KG1 (cell line): ENCODE measurements at regions not wholly inside any gene's neighbourhood (a gene's known extent, or its start where the extent isn't known, plus 50 kb on each side); places are given as distances from the start of the nearest gene placed in this dataset.
"Not testable (repeated sequence)": the region's sequence is repeated elsewhere in the genome, so short reads cannot be mapped to it uniquely, and the experiment has no call there.

ENCODE experiments used
- DNase-seq: peaks from one replicate; lab custom pipeline; 2025; lab: John Stamatoyannopoulos, UW

DNA sequence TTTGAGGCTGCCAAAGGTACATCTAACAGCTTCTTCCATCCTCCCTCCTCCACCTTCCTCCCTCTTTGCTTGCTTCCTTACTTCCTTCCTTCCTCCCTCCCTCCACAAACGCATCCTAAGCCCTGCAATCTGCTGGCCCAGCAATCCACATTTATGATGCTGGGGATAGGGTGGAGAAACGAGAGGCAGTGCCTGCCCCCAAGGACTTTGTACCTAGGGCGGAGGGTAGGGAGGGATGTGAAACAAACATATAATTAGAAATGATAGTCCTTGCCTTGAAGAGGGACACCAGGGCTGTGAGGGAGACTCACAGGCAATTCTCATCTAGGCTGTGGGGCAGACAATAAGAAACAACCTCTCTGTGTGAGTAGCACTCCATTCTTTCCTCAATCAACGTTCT lies 188.3 kb downstream of the ANKRD30B start:
- DNase-seq, result no peak

DNA sequence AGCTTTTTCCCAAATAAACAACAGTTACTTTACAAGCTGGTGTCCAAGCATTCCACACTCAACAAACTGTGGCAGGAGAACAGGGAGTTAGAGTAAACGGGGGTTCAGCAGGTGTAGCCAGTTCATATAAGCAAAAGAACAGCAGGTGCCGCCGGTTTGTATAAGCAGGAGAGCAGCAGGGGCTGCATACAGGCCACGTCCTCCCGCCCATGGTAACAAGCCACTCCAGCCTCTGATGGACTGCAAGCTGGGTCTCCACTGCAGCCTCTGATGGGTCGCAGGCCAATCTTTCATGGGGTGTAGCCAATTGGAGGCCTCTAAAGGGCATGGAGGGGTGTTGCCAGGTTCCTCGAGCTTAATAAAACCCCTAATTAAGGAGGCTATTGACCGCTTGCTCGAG lies 189.3 kb downstream of the ANKRD30B start:
- DNase-seq, result no peak

DNA sequence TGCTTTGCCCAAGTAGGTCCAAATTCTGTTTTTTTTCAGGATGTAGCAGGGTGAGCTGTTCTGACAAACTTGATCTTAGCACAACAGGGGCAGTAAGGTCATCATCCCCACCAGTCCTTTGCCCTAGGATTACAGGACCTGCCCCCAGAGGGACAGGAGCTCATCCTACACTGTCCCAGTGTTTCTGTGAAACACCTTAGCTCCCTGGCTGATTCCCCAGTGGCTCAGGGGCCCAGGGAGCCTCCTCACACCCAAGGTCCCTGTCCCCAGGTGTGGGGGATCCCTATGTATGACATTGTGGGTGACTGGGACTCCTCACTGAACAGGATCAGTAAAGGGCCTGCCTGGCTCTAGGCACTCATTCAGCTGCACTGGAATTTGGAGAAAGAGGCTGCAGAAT lies 191.2 kb downstream of the ANKRD30B start:
- no peak for DNase-seq

DNA sequence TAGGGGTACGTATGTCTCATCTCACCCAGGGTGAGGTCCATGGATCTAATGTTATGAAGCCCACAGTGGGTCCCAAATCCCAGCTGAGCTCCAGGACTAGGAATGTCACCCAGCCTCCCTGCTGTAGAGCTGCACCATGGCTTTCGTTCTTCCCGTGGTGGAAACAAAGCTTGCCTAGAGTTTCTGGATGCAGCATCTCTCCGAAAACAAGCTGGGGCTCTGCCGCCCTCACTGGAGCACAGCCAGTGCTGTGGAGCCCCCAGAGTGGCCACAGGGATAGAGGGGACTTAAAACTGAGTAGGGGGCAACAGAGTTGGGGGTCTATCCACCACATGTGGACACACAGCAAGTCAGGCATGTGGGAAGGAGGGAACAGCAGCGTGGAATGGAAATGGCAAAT lies 192.1 kb downstream of the ANKRD30B start:
- not testable (repeated sequence) for DNase-seq

DNA sequence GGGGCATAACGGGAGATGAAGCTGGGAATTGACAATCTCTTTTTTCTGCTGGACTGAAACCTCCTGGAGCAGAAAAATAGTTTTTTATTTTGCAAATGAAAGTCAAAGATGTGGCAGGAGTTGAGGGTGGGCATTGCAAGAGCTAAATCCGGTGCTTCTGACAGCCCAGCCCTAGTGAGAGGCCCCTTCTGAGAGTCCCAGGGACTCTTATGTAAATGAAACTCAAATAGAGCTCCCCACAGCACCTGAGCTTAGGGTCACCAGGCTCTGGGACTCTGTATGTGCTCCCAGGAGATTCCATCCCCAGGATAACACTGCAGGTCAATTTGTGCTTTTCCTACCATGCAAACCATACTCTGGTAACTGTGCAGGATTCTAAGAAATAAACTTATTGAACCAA lies 192.8 kb downstream of the ANKRD30B start:
- no peak for DNase-seq

DNA sequence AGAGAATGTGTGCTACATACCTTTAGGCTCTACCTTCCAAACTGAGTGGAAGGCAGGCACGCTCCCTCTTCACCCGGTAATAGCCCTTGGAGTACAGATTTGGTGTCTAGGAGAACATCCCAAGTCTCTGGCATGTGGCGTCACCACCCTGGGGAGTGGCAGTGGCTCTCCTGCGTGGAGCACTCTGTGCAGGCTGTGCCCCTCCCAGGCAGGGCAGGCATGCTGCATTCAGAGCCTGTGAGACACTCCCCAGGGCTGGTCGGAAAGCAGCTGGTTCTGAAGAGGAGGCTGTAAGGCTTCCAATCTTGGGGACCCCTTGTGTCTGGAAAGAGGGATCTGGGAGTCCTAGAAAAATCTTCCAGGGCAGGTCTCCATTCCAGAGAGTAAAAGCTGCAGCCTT lies 193.3 kb downstream of the ANKRD30B start:
- DNase-seq, result no peak

DNA sequence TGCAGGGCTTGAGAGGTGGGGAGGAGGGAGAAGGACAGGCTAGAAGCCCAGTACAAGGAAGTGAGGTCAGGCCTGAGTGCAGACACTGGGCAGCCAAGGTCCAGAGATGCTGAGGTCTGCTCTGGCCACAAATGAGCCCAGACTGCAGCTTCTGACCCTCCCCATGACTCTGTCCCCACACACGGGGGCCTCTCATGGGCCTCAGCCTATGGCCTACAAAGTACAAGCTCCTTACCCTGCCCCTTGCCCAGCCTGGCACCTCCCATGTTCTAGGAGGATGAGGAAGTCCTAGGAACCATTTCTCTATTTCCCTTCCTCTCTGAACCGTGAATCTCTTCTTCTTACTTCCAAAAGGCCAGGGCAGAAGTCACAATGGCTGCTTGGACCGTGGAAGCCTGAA lies 193.8 kb downstream of the ANKRD30B start:
- no peak for DNase-seq

DNA sequence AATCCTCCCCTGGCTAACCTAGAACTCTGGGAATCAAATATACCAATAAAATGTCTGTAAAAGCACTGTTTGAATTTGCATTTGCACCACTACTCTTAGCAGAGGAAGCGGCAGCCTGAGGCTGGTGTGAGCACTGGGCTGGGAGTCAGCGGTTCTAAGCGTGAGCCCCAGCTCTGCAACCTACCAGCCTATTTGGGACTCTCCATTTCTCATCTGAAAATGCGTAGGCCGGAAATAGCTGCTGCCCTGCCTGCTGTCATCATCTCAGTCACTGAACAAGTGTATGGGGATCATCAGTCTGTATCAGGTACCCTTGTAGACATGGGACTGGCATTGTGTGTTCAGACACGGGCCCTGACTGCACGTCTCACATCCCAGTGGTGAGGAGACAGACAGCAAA lies 194.3 kb downstream of the ANKRD30B start:
- DNase-seq, result no peak

DNA sequence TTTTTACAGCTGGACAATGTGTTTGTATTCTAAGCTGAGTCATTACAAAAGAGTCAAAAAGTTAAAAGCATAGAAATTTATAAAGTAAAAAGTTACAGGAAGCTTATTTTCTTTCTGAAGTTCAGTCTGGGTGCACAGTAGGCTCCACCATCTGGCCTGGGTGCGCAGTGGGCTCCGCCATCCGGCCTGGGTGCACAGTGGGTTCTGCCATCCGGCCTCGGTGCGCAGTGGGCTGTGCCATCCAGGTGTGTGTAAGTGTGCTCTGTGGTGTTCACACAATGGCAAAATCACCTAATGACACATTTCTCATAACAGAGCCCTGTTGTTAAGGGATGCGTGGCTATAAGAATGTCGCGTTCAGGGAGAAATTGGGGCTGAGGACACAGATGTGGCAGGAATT lies 195.5 kb downstream of the ANKRD30B start:
- DNase-seq, result no peak

DNA sequence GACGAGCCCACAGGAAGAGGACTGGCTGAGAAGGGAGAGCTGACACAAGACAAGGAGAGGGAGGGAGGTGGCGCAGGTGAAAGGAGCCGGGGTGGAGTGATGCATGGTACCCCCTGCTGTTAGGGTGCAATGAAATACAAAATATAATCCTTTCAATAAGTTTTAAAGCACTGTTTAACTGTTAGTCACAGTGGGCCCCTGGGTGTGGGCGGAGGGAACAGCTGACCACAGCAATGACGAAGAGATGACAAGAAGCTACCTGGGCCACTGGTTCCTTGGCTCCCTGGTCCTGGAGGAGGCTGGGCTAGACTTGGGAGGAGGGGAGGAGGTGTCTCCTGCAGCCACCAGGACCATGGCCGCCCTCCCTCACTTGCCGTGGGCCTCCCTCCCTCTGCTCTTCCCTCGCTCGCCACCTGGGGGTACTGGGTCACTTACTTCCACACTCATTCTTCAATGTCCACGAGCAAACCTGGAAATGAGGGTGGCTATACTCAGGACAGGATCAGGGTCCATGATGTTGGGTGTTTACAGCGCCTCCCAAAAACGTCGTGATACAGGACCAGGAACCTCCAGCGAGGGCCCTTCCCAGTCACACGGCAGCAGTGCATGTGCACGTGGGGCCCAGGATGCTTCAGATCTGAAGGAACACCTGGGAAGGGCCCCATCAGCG lies 196.1 kb downstream of the ANKRD30B start:
- no peak for DNase-seq

DNA sequence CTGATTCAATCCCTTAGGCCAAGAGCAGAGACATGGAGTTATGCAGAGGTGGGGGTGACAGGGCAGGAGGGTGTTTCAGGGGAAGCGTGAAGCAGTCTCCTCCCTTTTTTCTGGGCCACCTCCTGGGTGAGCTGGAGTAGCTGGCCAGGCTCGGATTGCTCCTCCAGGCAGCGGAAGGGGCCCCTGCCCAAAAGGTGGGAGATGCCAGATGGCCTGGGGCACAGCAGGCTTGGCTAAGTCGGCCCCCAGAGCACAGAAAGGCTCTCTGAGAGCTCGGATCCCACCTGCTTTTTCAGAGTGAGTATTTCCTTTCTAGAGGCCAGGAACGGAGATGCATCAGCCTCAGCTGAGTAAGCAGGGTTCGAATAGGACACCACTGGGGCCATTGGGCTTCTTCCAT lies 196.9 kb downstream of the ANKRD30B start:
- DNase-seq, result no peak

DNA sequence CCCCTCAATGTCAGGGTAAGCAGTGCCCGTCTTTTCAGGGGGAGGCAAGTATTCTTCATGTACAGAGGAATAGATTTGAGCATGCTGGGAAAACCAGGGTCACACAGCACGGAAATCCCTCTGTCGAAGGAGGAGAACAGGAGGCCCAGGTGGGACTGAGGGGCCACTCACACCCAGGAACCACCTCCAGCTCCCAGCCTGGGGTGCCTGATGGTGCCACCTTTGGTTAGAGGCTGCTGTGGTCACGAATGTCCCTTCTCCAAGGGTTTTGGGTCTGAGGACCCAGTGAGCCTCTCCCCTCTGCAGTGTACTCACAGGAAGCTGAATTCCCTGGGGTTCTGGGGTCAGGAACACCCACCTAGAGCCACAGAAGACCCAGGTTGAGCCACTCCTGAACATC lies 197.3 kb downstream of the ANKRD30B start:
- no peak for DNase-seq

DNA sequence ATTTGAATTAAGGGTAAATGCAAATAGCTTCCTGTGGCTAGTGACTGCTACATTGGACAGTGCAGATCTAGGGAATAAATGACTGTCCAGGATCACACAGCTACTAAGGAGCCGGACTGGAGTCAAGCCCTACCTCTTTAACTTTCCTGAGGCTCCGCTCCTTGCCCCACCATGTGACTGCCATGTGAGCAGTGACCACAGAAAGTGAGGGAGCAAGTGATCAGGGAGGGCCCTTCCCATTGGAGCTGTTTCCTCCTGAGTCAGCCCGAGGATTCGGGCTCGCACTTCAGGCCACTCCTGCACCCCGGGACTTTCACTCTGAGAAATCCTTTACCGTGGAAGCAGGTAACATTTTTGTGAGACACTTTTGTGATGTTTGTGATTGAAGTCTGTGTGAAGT lies 198.0 kb downstream of the ANKRD30B start:
- no peak for DNase-seq

DNA sequence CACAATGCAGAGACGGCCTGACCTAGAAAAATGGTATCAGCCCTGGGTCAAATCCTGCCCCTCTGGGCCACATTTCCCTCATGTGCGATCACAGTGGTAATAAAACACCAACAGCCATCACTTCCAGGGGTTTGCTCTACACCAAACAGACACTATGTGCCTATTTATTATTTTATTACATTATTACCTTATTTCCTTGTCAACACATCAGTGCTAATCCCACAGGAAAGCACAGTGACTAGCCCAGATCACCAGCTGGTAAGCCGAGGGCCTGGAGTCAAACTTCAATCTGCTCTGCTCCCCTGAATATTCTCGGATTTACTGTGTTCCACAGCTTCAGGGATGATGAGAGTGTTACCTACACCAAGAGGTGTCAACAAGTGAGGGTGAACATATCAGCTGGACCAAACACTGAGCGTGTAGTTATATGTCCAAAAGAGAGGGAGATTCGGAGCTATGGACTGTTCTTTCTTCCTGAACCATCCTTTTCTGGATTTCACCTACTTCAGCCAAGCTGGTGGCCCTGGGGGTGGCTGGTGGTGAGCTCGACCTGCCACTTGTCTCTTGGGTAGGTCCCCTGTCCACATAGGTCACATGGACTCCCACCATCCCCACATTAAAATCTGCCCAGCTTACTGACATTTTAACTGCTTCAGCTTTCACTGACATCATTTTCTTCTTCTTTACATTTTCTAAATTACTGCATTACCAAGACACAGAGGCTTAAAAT lies 198.9 kb downstream of the ANKRD30B start:
- DNase-seq, result not testable (repeated sequence)

DNA sequence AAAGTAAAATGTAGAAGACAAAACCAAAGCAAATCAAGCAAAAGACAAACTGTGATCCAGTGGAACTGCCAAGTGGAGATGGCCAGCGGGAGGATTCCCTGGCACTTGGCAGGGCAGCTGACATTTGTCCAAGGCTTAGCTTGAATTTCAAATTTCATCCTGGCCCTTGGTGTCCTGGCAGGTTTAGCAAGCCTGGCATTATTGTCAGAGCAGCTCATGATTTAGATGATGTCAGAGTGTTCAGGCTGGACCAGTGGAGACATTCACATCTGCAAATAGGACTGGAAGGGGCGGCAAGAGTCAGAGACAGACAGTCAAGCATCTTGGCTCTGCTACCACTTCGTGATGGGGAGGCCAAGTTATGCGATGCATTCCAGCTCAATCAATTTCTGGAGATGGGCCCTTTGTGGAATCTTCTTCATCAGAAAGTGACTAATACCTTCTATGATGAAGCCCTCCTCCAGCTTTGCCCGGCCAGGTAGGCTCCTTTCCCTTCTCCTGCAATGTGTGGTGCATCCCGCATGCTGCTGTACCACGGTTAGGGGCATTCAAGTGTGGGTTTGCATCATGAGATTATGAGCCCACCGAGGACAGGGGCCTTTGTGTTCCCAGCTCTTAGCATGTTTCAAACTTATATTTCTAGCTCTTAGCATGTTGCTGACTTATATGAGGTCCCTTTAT lies 199.7 kb downstream of the ANKRD30B start:
- DNase-seq, result no peak

DNA sequence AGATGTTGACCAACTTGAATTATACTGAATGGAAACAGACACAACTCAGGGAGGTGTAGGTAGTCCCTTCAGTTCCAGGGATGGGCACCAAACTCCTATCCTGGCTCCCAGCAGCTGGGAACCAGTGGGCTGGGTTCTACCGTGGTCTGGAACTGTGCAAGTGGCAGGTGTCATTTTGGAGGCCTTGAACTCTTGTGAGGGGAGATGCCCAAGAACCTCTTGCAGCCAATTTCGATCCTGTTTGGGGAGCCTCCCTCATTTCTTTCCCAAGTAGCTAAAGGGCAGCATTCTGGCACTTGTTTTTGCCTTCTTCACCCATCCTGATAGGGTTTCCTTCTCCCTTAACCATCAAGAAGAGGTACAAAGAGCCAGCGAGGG lies 200.2 kb downstream of the ANKRD30B start:
- no peak for DNase-seq

DNA sequence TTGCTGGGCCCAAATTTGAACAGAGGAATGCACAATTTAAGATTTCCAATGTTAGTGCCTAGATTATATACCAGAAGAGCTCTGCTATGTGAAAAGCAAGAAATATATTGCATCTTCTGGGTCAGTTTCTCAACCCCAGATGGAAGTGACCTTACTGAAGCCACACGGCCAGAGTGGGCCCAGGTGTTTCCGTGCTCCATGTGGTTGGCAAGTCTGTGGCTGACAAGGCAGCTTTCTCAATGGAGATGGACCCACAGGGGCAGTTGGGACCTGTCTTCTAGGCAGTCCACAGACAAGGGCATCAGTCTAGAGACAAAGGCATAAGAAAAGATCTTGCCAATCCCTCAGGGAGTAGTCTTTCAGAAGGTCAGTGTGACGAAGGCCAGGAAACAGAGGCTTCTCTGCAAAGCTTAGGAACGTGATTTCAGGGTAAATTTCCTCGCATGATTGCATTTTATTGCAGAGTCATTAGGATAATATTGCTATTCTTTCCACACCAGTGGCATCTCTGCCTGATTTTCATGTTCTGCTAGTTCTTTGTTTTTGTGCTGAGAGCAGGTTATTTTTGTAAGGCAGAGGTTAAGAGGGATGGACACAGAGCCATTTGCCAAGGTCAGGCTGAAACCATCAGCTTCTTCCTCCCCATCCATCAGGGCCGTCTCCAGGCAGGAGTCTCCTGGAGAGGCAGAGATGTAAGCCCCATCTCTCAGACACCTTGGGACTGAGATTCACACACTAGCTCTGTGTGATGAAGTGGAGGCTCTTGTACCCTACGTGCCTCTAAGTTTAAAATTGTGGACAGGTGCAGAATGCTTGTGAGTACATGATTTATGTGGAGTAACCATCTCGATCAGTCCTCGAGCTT lies 202.1 kb downstream of the ANKRD30B start:
- DNase-seq, result no peak

DNA sequence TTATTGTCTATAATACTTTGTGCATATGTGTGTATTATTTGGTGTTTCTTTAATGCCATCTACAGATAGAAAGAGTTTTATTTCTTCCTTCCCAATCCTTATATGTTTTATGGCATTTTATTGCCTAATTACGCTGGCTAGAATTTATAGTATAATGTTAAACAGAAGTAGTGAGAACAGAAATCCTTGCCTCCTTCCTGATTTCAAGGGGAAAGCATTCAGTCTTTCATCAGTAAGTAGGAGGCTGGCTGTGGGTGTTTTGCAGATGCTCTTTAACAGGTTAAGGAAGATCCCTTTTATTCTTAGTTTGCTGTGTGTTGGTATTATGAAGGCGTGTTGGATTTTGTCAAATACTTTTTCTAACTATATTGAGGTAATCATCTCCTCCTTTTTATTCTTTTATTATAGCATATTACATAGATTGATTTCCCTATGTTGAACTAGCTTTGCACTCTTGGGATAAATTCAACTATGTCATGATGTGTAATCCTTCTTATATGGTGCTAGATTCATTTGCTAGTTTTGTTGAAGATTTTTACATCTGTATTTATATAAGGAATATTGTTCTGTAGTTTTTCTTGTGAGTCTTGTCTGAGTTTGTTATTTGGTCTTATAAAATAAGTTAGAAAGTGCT lies 204.6 kb downstream of the ANKRD30B start:
- not testable (repeated sequence) for DNase-seq

DNA sequence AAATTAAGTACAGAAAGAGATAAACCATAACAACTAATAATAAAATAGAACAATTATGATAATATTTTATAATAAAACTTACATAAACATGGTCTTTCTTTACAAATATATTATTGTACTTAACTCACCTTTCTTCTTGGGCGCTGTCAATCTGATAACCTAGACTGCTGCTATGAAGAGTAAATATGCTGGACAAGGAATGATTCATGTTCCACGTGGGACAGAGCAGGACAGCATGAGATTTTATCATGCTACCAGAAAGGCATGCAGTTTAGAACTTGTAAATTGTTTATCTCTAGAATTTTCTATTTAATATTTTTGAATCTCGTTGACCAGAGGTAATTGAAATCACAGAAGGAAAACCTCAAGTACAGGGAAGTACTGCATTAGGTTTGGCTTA lies 210.7 kb downstream of the ANKRD30B start:
- no peak for DNase-seq

DNA sequence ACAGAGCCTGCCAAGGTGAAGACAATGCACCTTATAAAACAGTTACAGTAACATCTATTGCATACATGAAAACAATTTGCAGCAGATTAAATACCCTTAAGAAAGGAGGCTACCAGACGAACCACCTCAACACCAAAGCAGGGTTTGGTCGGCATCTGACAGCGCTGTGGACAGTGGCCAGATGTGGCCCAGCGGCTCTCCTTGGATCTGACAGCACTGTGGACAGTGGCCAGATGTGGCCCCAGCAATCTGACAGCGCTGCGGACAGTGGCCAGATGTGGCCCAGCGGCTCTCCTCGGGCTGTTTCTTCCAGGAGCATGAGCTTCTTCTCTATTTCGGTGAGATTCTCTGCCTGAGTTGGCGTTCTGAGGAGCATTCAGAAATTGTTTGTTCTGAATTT lies 211.6 kb downstream of the ANKRD30B start:
- no peak for DNase-seq

DNA sequence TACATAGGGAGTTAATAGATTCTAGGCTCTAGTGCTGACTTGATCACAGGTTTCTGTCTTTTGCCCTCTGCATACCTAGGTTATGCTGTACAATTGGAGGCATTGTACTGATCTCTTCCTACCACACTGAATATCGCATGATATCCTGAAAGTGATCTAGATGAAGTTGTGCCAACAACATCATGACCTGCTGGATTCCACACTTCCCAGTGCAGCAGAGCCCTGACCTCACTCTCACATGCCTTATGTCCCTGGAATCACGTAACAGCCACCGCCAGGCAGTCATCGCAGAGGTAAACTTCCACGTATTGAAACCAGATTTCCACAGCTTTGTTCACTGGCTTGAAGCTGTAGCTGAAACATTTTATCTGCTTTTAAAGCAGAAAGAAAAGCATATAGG lies 214.0 kb downstream of the ANKRD30B start:
- DNase-seq, result no peak

DNA sequence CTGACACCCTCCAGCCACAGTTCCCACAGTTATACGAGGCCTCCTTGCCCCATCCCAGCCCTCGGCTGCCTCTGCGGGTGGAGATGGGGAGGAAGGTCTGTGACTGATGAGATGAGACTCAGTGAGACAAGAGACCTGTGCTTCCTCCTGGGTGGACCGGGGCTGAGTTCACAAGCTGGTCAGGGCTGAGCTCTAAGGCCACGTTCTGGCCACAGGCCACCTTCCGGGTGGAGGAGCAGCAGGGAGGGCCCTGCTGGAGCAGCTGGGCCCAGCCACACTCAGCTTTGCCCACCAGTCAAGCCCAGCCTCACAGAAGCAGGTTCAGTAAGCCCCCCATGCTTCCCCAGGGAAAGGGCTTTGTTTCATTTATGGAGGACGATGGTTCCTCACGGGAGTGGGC lies 214.7 kb downstream of the ANKRD30B start:
- DNase-seq, result no peak
